GM18519 (cell line): ENCODE measurements at regions not wholly inside any gene's neighbourhood (a gene's known extent, or its start where the extent isn't known, plus 50 kb on each side); places are given as distances from the start of the nearest gene placed in this dataset.

Source experiments
- ATAC-seq: cut with Tn5 transposase; IDR thresholded peaks from one replicate; pipeline ENCODE4 v1.9.1; 2021; ENCODE audit warnings: mild to moderate bottlenecking, moderate library complexity; ENCODE audit not compliant: unreplicated experiment, low FRiP score

GRCh38 chr12:40614923-40615322 is 77.3 kb upstream of the CNTN1 start:
- ATAC-seq: peak; percentile 73

- ATAC-seq: peak; percentile 5
These were observed 76.6 kb upstream of the CNTN1 start for GRCh38 chr12:40615590-40615989.

GRCh38 chr12:40616383-40616915 is 75.8 kb upstream of the CNTN1 start:
- no peak for ATAC-seq

GRCh38 chr12:40618636-40619035 is 73.6 kb upstream of the CNTN1 start:
- ATAC-seq: no peak

GRCh38 chr12:40620564-40621019 is 71.6 kb upstream of the CNTN1 start:
- no peak for ATAC-seq

GRCh38 chr12:40622246-40622838 is 69.9 kb upstream of the CNTN1 start:
- no peak for ATAC-seq

- no peak for ATAC-seq
These were observed 60.1 kb upstream of the CNTN1 start for GRCh38 chr12:40632171-40632570.

GRCh38 chr12:40632933-40633332 is 59.3 kb upstream of the CNTN1 start:
- no peak for ATAC-seq

GRCh38 chr12:40634517-40635131 is 57.6 kb upstream of the CNTN1 start:
- ATAC-seq: no peak

GRCh38 chr12:40635141-40635731 is 57.0 kb upstream of the CNTN1 start:
- ATAC-seq: no peak
